ENCODE measurements at regions not wholly inside any gene's neighbourhood (a gene's known extent, or its start where the extent isn't known, plus 50 kb on each side); places are given as distances from the start of the nearest gene placed in this dataset.

DNA sequence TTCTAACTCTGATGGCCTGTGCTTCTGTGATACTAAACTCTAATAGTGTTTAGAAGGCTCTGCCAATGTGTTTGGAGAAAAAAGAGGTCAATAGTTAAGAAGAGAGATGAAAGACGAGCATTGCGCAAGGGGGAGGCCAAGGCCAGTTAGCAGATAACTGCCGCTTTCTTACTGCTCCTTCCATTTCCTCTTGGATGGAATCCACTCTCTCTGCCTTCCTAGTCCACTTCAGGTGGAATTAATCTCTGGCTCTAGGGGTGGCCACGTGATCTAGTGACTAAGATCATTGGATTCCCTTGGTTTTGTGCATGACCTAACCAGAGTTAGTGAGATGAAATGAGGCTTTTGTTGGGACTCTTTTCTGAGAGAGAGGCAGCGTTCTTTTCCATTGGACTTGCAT, 148.3 kb downstream of the ACTL8 start:
- H3K4me3 ChIP-seq = no peak overlapping the region
- TF ChIP-seq, protein P1, sequence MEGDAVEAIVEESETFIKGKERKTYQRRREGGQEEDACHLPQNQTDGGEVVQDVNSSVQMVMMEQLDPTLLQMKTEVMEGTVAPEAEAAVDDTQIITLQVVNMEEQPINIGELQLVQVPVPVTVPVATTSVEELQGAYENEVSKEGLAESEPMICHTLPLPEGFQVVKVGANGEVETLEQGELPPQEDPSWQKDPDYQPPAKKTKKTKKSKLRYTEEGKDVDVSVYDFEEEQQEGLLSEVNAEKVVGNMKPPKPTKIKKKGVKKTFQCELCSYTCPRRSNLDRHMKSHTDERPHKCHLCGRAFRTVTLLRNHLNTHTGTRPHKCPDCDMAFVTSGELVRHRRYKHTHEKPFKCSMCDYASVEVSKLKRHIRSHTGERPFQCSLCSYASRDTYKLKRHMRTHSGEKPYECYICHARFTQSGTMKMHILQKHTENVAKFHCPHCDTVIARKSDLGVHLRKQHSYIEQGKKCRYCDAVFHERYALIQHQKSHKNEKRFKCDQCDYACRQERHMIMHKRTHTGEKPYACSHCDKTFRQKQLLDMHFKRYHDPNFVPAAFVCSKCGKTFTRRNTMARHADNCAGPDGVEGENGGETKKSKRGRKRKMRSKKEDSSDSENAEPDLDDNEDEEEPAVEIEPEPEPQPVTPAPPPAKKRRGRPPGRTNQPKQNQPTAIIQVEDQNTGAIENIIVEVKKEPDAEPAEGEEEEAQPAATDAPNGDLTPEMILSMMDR (IDR thresholded peaks at IDR 0.05) = no peak
- H3K27ac ChIP-seq = no peak overlapping the region
- DNase-seq (ENCODE audit: low spot score) = no peak

GRCh38 chr1:17904290-17904689, 149.2 kb downstream of the ACTL8 start:
- TF ChIP-seq, protein P1 (IDR thresholded peaks at IDR 0.05) = no peak
- Histone ChIP-seq H3K27ac (no peak overlapping the region), H3K4me3 (no peak overlapping the region)
- no peak for DNase-seq (ENCODE audit: low spot score)

GRCh38 chr1:17907999-17908398, 152.9 kb downstream of the ACTL8 start:
- H3K27ac ChIP-seq = no peak overlapping the region
- TF ChIP-seq, protein P1 (IDR thresholded peaks at IDR 0.05) = no peak
- H3K4me3 ChIP-seq = no peak overlapping the region
- DNase-seq (ENCODE audit: low spot score) = no peak

- TF ChIP-seq, protein P1 (IDR thresholded peaks at IDR 0.05) = no peak
- Histone ChIP-seq H3K27ac (no peak overlapping the region), H3K4me3 (no peak overlapping the region)
- DNase-seq (ENCODE audit: low spot score) = no peak
Observed at GRCh38 chr1:17908945-17909344, 153.8 kb downstream of the ACTL8 start.

GRCh38 chr1:17909634-17910033, 154.5 kb downstream of the ACTL8 start:
- H3K4me3 ChIP-seq = no peak overlapping the region
- H3K27ac ChIP-seq = no peak overlapping the region
- no peak for DNase-seq (ENCODE audit: low spot score)
- TF ChIP-seq, protein P1 (IDR thresholded peaks at IDR 0.05) = no peak

GRCh38 chr1:17911791-17912190, 156.7 kb downstream of the ACTL8 start:
- no peak overlapping the region for H3K4me3 ChIP-seq
- TF ChIP-seq, protein P1 (IDR thresholded peaks at IDR 0.05) = no peak
- no peak overlapping the region for H3K27ac ChIP-seq
- DNase-seq (ENCODE audit: low spot score) = no peak

- H3K27ac ChIP-seq = no peak overlapping the region
- TF ChIP-seq, protein P1 (IDR thresholded peaks at IDR 0.05) = no peak
- H3K4me3 ChIP-seq = no peak overlapping the region
- no peak for DNase-seq (ENCODE audit: low spot score)
Observed at GRCh38 chr1:17912491-17912890, 157.4 kb downstream of the ACTL8 start.
